RWPE2 (cell line): ENCODE measurements at regions not wholly inside any gene's neighbourhood (a gene's known extent, or its start where the extent isn't known, plus 50 kb on each side); places are given as distances from the start of the nearest gene placed in this dataset.

ENCODE experiments used
- ATAC-seq: fragments of 200-7000 bp; cut with Tn5 transposase; 3 replicates; pipeline ENCODE4 v1.9.1; 2021; ENCODE audit warnings: low read depth
- DNase-seq: peaks from one replicate; pipeline ENCODE4 v3.0.0-alpha.2; 2020; ENCODE audit warnings: low spot score
- H3K27ac ChIP-seq: fragments of 450-650 bp; 2 replicates; pipeline ENCODE4 v1.5.1; 2017; ENCODE audit warnings: mild to moderate bottlenecking; ENCODE audit not compliant: poor library complexity, severe bottlenecking
- H3K27me3 ChIP-seq: fragments of 250-450 bp; sonication (Bioruptor Pico); 2 replicates; pipeline ENCODE4 v1.5.1; 2021; ENCODE audit warnings: mild to moderate bottlenecking, moderate library complexity; ENCODE audit not compliant: insufficient read depth, poor library complexity, severe bottlenecking
- H3K36me3 ChIP-seq: fragments of 250-450 bp; sonication (Bioruptor Pico); 2 replicates; pipeline ENCODE4 v1.5.1; 2020; ENCODE audit warnings: low read depth, mild to moderate bottlenecking, moderate library complexity
- H3K4me1 ChIP-seq: fragments of 250-450 bp; sonication (Bioruptor Pico); 2 replicates; pipeline ENCODE4 v1.5.1; 2021; ENCODE audit warnings: mild to moderate bottlenecking, moderate library complexity; ENCODE audit not compliant: insufficient read depth, poor library complexity, severe bottlenecking
- H3K4me3 ChIP-seq: fragments of 250-450 bp; sonication (Bioruptor Pico); 2 replicates; pipeline ENCODE4 v1.5.1; 2021; ENCODE audit warnings: mild to moderate bottlenecking, moderate library complexity; ENCODE audit not compliant: severe bottlenecking
- H3K9me3 ChIP-seq: fragments of 250-450 bp; sonication (Bioruptor Pico); 2 replicates; pipeline ENCODE4 v1.5.1; 2021; ENCODE audit warnings: mild to moderate bottlenecking, moderate library complexity; ENCODE audit not compliant: severe bottlenecking
- TF ChIP-seq, protein P1 (sequence below): fragments of 450-650 bp; IDR thresholded peaks from one replicate; pipeline ENCODE4 v1.5.1; 2017; ENCODE audit warnings: mild to moderate bottlenecking, moderate library complexity; ENCODE audit not compliant: poor library complexity, severe bottlenecking

GRCh38 chr3:25007974-25008658, 419.9 kb upstream of the RARB start:
- TF ChIP-seq, protein P1, sequence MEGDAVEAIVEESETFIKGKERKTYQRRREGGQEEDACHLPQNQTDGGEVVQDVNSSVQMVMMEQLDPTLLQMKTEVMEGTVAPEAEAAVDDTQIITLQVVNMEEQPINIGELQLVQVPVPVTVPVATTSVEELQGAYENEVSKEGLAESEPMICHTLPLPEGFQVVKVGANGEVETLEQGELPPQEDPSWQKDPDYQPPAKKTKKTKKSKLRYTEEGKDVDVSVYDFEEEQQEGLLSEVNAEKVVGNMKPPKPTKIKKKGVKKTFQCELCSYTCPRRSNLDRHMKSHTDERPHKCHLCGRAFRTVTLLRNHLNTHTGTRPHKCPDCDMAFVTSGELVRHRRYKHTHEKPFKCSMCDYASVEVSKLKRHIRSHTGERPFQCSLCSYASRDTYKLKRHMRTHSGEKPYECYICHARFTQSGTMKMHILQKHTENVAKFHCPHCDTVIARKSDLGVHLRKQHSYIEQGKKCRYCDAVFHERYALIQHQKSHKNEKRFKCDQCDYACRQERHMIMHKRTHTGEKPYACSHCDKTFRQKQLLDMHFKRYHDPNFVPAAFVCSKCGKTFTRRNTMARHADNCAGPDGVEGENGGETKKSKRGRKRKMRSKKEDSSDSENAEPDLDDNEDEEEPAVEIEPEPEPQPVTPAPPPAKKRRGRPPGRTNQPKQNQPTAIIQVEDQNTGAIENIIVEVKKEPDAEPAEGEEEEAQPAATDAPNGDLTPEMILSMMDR, result no peak
- Histone ChIP-seq H3K9me3 (no peaks in the 10 kb centered on the region), H3K27ac (no peak overlapping the region), H3K27me3 (no peaks in the 10 kb centered on the region), H3K4me3 (no peak overlapping the region), H3K4me1 (no peaks in the 10 kb centered on the region), H3K36me3 (no peaks in the 10 kb centered on the region)
- ATAC-seq (0 out of 3 replicates have a peak, but pooled peaks have one; percentile 19), DNase-seq (no peak)

DNA sequence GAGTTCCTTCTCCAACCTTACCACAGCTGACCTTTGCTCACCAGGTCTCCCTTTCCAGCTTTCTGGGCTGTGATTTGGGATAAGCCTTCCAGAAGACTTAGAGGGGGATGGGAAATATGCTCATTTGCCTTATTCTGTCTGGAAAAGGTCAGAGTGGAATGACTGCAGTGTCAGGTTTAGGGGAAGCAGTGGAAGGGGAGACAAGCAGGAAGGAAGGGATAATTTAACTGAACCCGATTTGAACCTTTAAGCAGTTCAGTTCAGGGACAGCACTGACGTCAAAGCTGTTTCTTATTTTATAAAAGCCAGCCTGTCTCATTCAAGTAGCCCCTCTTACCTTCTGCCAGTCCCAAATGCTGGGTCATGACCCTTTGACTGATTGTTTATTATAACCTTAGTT, 418.4 kb upstream of the RARB start:
- no peak overlapping the region for H3K4me3 ChIP-seq
- TF ChIP-seq, protein P1, result no peak
- no peaks in the 10 kb centered on the region for H3K9me3 ChIP-seq
- no peak overlapping the region for H3K27ac ChIP-seq
- H3K36me3 ChIP-seq, result no peaks in the 10 kb centered on the region
- H3K27me3 ChIP-seq, result no peaks in the 10 kb centered on the region
- DNase-seq (no peak), ATAC-seq (no peak)
- no peaks in the 10 kb centered on the region for H3K4me1 ChIP-seq

GRCh38 chr3:25015599-25015998, 412.5 kb upstream of the RARB start:
- DNase-seq (no peak), ATAC-seq (no peak)
- Histone ChIP-seq H3K27me3 (no peaks in the 10 kb centered on the region), H3K4me3 (no peak overlapping the region), H3K9me3 (no peaks in the 10 kb centered on the region), H3K27ac (no peak overlapping the region), H3K36me3 (no peaks in the 10 kb centered on the region), H3K4me1 (no peaks in the 10 kb centered on the region)
- TF ChIP-seq, protein P1, result no peak

DNA sequence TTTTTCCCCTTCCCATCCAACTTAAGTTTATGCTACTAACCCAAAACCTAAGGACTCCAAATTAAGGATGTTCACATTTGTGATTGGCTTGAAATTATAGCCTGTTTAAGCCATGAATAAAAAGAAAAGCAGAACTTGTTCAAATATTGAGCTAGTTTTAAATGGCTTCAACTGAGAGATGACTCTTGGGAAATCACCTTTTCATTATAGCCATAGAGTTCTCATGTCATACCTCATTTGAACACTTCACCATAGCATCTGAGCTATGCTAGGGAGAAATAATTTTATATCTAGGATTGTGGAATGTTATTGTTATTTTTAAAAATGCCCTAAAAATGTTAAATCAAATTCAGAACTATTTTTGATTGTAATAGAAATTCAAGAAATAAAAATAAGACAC, 409.2 kb upstream of the RARB start:
- ATAC-seq (no peak), DNase-seq (no peak)
- Histone ChIP-seq H3K4me1 (no peaks in the 10 kb centered on the region), H3K4me3 (no peak overlapping the region), H3K27me3 (no peaks in the 10 kb centered on the region), H3K27ac (no peak overlapping the region), H3K9me3 (no peaks in the 10 kb centered on the region), H3K36me3 (no peaks in the 10 kb centered on the region)
- TF ChIP-seq, protein P1, result no peak

DNA sequence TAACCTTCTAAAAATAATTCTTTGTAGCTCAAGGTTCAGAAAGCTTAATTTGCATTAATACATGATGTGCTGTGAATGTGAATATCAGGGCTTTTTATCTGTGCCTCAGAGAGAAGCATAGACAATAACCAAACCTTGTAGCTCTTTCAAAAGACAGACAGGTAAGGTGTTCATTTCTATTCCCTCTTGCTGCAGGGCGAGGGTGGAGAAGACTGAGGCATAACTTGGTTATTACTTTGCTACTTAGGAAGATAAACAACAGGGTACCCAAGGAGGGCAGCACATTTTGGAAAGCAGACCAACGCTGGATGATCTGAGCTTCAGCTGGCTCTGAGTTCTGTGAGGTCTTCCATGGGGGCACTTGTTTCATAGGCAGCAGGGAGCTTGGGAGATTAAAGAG, 408.6 kb upstream of the RARB start:
- Histone ChIP-seq H3K27me3 (no peaks in the 10 kb centered on the region), H3K4me1 (no peaks in the 10 kb centered on the region), H3K27ac (no peak overlapping the region), H3K36me3 (no peaks in the 10 kb centered on the region), H3K4me3 (no peak overlapping the region), H3K9me3 (no peaks in the 10 kb centered on the region)
- ATAC-seq, result no peak
- TF ChIP-seq, protein P1, result no peak
- DNase-seq, result no peak
